Putamen (tissue), 1 donor: ENCODE measurements at regions not wholly inside any gene's neighbourhood (a gene's known extent, or its start where the extent isn't known, plus 50 kb on each side); places are given as distances from the start of the nearest gene placed in this dataset.
"Not testable (repeated sequence)": the region's sequence is repeated elsewhere in the genome, so short reads cannot be mapped to it uniquely, and the experiment has no call there.

ENCODE experiments used
- DNase-seq: peaks from one replicate; pipeline ENCODE4 v3.0.0-alpha.2; 2016; ENCODE audit warnings: low spot score

DNA sequence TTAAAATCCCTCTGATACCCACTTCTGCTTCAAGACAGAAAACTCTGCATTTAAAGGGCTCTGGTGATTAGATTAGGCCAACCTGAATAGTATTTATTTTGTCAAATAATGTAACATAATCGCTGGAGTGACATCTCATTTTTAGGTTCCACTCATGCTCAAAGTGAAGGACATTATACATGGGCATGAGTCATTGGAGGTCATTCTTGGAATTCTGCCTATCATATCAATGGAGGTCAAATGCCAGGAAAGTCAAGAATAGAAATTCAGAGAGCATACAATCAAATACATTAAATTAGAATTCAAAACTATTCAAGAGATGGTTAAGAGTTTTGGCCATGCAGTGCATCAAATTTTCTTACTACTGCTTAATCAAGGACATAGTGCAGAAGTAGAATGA, 50.8 kb upstream of the PRSS1 start:
- no peak for DNase-seq

DNA sequence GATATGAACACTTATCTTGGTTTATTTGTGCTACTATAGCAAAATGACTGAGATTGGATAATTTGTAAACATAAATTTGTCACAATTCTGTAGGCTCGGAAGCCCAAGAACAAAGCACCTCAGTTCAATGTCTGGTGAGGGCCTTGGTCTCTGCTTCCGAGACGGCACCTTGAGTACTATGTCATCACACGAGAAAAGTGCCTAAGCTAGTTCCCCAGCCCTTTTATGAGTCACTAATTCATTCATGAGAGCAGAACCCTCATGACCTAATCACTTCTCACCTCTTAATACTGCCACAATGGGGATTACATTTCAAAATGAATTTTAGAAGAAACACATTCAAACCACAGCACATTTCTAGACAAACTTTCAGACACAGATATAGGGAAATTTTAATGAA, 52.0 kb upstream of the PRSS1 start:
- no peak for DNase-seq

GRCh38 chr7:142696456-142697179, 52.7 kb upstream of the PRSS1 start:
- no peak for DNase-seq

- DNase-seq, result no peak
These were observed 55.4 kb upstream of the PRSS1 start for GRCh38 chr7:142693911-142694310.

- no peak for DNase-seq
These were observed 58.6 kb upstream of the PRSS1 start for GRCh38 chr7:142690554-142691182.

GRCh38 chr7:142689439-142690120, 59.7 kb upstream of the PRSS1 start:
- DNase-seq, result no peak

- no peak for DNase-seq
These were observed 63.3 kb upstream of the PRSS1 start for GRCh38 chr7:142685877-142686508.

GRCh38 chr7:142681314-142682092, 67.8 kb upstream of the PRSS1 start:
- no peak for DNase-seq

GRCh38 chr7:142671506-142671905, 77.8 kb upstream of the PRSS1 start:
- DNase-seq, result no peak

DNA sequence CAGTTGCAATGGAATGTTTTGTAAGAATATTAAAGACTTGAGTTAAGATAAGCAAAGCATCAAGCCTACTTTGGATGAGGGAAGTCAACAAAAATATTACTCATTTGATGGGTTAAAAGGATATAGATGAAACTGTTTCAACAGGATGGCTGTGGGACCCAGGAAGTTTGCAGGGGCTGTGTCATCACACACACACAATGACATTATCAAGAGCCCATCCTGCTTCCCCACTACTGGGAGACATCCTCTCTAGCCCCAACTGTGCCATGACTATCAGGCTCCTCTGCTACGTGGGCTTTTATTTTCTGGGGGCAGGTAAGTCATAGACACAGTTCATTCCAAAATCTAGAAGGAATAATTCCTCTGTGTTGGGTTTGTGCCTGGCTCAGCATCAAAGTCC, 78.8 kb upstream of the PRSS1 start:
- no peak for DNase-seq

GRCh38 chr7:142669074-142669654, 80.1 kb upstream of the PRSS1 start:
- no peak for DNase-seq

DNA sequence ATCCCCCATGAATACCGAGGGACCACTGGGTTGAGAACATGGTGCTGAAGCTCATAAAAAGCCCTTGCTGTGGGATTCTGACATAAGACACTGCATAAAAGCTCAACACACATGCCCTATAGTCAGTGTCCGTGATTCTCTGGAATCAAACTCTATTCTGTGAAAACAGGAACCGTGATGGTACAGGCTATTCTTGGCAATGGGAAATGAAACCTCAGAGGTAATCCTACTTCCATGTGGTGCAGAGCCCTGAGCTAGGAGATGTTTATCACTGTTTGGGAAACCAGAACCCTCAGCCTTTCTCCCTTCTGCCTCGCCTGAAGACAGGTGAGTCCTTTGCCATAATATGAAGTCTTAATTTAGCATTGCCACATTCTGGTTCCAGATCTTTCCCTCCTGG, 80.8 kb upstream of the PRSS1 start:
- DNase-seq, result no peak

DNA sequence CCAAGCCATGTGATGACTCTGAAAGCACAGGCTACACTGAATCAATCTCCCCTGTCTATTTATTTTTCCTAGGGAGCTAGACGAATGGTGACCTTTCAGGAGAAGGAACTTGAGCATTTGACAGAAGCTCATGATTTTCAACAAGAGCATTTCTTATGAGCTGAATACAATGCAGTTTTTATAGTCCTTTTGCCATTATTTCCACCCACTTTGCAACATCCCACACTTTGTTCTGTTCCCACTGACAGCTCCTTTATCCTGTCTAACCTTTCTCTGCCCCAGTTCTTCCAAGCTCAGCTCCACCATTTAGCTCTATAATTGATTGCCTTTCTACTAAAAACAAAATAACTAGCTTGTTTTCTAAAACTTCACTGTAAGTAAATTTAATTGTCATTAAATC, 91.9 kb upstream of the PRSS1 start:
- DNase-seq, result peak; percentile 75

GRCh38 chr7:142654398-142654797, 94.9 kb upstream of the PRSS1 start:
- no peak for DNase-seq

GRCh38 chr7:142647749-142648148, 101.5 kb upstream of the PRSS1 start:
- no peak for DNase-seq

DNA sequence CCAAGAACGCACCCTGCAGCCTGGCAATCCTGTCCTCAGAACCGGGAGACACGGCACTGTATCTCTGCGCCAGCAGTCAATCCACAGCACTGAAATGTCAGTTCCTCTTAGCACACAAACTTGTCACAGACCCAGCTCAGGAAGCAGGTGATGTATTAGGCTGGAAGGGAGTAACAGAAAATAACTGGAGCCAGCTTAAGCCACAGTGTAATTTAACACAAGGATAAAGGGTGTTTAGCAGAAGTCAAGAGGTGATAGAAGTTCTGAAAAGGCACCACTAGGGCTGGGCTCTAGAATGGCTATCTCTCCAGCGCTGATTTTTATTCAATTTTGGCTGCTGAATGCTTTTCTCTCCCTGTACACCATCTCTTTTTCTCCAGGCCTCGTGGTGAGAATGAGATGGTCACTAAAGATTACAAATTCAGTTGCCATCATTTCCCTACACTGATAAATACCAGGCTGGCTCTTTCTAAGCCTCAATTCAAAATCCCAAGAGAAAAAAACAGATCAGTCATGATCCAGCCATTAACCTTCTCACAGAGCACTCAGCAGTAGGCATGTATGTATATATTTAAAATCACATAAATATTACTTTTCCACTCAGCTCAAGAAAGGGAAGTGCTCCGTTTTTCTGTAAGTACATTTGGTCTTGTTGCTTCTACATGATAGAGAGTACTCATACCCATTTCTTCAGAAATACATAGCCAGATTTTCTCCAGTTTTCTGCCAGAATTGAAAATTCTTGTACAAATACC, 102.7 kb upstream of the PRSS1 start:
- DNase-seq, result no peak

DNA sequence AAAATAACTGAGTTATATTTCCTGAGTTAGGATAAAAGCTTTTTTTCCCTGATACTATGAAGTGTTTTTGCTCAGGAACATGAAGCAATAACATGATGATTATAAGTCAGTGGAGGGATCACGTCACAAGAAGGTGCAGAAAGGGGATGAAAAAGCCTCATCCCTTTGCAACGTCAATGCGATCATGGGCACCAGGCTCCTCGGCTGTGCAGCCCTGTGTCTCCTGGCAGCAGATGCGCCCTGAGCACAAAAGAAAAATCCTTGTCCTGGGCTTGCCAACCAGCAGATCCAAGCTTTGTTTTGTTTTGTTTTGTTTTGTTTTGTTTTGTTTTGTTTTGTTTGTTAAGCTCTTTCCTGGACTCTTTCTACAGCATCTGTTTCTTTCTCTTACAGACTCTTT, 103.5 kb upstream of the PRSS1 start:
- DNase-seq, result no peak

- DNase-seq, result no peak
These were observed 107.0 kb upstream of the PRSS1 start for GRCh38 chr7:142642316-142642715.

DNA sequence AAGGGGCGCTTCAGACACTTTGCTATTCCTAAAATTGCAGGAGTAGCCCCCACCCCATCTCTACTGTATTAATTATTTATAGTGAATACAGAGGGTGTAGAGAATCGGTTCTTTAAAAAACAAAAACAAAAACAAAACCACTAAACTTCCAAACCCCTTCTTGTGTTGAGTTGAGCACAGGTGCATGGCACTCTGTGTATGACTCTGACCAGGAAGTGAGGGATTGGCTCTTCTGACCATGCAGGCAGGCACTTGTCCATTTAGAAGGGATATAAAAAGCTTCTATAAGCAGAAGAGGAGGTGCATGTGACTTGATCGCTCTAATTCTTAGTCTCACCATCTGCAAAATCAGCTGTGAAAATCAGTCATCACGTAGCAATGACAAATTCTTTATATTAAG, 108.0 kb upstream of the PRSS1 start:
- DNase-seq, result not testable (repeated sequence)

DNA sequence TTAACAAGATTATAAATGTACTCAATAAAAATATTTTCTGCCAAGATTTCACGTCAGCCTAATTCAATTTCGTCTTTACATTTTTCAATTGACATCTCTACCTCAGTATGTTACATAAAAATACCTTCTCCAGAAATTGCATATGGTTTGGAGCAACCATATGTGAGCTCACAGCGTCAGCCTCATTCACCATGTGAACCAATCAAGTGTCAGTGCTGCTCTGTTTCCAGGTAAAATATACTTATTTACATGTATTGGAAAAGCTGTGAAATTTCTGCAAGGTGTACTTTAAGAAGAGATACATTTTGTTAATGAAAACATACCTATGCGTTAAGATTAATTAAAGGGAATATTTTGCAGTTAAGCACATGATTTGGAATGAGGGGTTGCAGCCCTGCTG, 110.7 kb upstream of the PRSS1 start:
- no peak for DNase-seq

GRCh38 chr7:142637240-142637639, 112.0 kb upstream of the PRSS1 start:
- no peak for DNase-seq
